ENCODE measurements at regions not wholly inside any gene's neighbourhood (a gene's known extent, or its start where the extent isn't known, plus 50 kb on each side); places are given as distances from the start of the nearest gene placed in this dataset.

DNA sequence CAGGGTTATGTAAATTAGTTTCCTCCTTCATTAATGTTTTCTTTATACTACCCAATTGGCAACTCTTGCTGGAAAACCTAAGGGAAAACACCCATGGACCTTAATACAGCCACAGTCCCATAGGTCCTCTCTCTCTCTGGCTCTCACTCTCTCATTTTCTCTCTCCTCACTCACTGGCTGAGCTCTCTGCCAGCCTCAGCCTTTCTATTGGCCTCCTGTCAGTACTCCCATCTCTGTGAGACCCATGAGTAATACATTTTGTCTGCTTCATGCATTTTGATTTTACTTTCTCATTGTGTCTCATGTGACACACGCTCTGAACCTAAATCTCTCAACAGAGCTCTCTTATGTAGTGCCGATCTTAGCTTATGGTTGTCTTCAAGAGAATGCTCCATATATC, 907.5 kb downstream of the C6orf118 start:
- TF ChIP-seq, protein P1, sequence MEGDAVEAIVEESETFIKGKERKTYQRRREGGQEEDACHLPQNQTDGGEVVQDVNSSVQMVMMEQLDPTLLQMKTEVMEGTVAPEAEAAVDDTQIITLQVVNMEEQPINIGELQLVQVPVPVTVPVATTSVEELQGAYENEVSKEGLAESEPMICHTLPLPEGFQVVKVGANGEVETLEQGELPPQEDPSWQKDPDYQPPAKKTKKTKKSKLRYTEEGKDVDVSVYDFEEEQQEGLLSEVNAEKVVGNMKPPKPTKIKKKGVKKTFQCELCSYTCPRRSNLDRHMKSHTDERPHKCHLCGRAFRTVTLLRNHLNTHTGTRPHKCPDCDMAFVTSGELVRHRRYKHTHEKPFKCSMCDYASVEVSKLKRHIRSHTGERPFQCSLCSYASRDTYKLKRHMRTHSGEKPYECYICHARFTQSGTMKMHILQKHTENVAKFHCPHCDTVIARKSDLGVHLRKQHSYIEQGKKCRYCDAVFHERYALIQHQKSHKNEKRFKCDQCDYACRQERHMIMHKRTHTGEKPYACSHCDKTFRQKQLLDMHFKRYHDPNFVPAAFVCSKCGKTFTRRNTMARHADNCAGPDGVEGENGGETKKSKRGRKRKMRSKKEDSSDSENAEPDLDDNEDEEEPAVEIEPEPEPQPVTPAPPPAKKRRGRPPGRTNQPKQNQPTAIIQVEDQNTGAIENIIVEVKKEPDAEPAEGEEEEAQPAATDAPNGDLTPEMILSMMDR (conservative IDR thresholded peaks at IDR 0.05): no peak
- H3K27ac ChIP-seq: no peak overlapping the region

DNA sequence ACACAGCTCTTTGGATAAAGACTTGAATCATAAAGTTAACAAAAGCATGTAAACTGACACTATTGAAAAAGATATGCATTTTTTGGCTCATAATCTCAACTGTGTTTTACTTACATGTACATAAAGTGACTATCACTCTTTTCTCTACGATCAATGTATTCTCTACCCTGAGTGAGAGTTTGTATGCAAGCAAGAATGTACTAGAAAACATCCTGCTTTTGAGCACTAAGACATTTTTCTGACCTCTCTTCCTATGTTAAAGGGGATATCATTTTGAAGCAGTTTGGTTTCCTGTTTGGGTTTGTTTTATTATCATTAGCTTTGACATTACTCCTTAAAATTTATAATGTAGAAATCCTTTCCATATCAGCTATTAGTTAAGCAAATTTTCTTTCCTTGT, 910.8 kb downstream of the C6orf118 start:
- TF ChIP-seq, protein P1 (conservative IDR thresholded peaks at IDR 0.05): no peak
- no peak overlapping the region for H3K27ac ChIP-seq

DNA sequence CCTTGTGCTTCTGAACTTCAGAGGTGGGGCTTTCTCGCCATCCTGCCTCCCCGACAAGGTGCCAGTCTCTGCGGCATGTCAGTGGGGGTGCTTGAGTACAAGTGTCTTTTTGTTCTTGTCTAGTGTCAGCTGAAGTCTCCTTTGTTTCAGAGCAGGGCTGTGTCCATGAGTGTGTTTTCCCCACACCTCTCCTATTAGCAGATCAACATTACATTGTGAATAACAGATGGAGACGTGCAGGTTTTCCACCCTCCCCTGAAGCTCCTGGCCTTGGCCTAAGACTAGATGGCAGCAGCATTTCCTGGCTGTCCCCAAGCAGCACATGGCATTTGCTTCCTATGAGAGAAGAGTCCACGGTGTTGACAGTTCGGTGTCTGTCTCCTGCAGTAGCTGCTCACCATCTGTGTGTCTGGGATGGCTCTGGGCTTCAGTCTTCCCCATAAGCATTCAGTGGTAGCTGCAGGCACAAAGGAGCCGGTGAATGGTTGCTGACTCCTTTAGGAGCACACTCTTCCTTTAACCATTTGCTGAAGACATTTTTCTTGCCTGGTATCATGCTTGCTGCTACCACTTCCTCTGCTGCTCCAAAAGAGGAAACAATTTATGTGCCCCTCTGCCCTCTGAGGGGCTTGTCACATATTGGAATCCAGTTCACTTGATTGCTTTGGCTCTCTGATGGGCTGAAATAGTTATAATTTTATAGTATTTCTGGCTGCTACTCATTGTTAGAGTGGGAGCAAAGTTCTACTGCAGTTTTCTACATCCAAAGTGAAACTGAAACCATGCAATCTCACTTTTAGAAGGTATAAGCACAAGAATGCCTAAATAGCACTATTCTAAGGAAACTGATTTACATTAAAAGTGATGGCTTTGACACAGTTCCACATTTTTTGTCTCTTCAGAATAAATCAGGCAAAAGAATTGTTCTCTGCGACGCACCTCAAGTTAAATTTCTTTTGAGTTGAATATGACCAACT, 913.0 kb downstream of the C6orf118 start:
- TF ChIP-seq, protein P1 (conservative IDR thresholded peaks at IDR 0.05): no peak
- H3K27ac ChIP-seq: no peak overlapping the region

DNA sequence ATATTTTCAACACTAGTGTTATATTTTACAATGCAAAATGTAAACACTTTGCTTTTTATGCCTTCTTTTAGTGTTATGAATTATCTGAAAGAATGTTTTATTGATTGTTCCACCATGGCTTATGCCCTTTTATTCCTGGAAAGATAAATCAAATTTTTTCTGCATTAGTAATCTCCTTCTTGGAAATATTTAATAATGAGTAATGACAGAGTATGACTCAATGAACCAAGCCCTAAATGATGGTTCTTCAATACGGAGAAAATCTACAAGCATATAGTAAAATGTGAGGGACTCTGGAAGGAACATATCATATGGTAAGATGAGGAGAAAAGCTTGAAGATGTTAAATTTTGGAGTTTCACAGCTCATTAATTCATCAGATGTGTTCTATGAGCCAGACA, 929.6 kb downstream of the C6orf118 start:
- TF ChIP-seq, protein P1 (conservative IDR thresholded peaks at IDR 0.05): no peak

DNA sequence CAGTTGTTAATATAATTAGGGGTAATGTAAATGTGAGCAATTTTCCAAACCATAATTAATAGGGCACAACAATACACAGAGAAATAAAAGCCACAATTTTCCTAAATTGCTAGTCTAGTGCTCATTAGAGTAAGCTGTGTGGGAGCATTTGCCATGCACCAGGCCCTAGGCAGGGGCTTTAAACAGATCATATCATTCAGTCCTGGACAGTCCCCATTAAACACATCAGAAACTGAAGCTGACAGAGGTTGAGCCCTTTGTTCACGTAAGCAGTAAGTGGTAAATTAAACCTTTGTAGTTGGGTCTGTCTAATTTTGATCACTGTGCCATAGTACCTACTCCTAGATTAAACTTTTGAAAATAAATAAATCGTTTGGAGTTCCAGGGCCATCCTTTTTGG, 931.1 kb downstream of the C6orf118 start:
- no peak overlapping the region for H3K27ac ChIP-seq
- TF ChIP-seq, protein P1 (conservative IDR thresholded peaks at IDR 0.05): no peak

More for the DNA sequence above, 929.6 kb downstream of the C6orf118 start:
- H3K27ac ChIP-seq: no peak overlapping the region

DNA sequence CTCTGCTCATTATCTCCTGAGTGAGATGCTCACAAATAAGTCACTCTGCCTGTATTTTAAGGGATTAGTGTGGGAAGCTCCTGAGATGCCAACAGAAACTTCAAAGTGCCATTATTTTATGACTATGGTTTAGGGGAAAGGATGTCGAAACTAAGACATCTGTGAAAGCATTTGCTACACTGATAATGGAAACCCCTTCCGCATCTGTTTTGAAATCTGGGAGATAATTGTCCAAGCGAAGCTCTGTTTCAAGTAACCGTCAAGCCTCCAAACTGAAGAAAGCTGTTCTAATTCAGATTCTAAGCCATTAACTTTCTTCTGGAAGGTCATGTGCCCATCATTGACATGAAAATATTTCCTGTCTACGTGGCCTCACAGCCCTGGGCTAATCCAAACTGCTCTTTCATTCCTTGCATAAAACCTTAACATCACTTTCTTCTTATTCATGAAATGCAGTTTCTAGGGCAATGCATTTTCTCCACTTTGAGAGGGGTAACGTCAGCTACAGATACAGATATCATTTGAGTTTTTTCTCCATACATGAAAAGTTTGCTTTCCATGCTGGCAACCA, 932.0 kb downstream of the C6orf118 start:
- TF ChIP-seq, protein P1 (conservative IDR thresholded peaks at IDR 0.05): no peak
- no peak overlapping the region for H3K27ac ChIP-seq

DNA sequence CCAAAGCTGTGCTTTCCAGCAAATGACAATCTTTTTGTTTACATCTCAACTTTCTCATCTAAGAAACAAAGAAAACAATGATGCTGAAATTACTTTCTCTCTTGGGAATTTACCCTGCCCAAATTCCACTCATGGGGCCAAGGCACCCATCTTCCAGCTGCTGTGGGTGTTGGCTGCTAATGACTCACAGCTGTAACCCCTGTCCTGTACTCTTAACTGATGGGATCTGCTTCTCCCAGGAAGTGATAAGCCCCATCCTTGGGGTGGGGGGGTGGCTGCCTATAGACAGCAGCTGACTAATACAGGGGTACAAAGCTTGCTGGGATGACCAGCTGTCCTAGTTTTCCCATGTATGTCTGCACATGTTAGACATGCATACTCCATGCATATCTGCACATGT, 938.6 kb downstream of the C6orf118 start:
- H3K27ac ChIP-seq: no peak overlapping the region
- TF ChIP-seq, protein P1 (conservative IDR thresholded peaks at IDR 0.05): no peak
